Right cardiac atrium (tissue), 5 donors: ENCODE measurements at regions not wholly inside any gene's neighbourhood (a gene's known extent, or its start where the extent isn't known, plus 50 kb on each side); places are given as distances from the start of the nearest gene placed in this dataset.

Experiments used
- ATAC-seq, 2 donors: fragments of 200-7000 bp; cut with Tn5 transposase; one replicate each; pipeline versions ENCODE4 v1.8.0 to v1.9.1; 2020; ENCODE audit warnings: moderate library complexity in 2 of 2, mild to moderate bottlenecking in 1 of 2
- DNase-seq, 3 donors: peaks; one replicate each; pipeline ENCODE4 v3.0.0-alpha.2; 2020
- H3K27ac ChIP-seq: one replicate; pipeline ENCODE4 v1.5.1; 2013; ENCODE audit warnings: mild to moderate bottlenecking, low read length, control low read depth, moderate library complexity
- H3K27me3 ChIP-seq: one replicate; pipeline ENCODE4 v1.6.1; 2013; ENCODE audit not compliant: control insufficient read depth, insufficient read depth
- H3K4me1 ChIP-seq: one replicate; pipeline ENCODE4 v1.6.1; 2013; ENCODE audit warnings: low read length; ENCODE audit not compliant: control insufficient read depth, insufficient read depth
- H3K4me3 ChIP-seq: one replicate; pipeline ENCODE4 v1.5.1; 2013; ENCODE audit warnings: low read length, control low read depth
- H3K9me3 ChIP-seq: one replicate; pipeline ENCODE4 v1.6.1; 2013; ENCODE audit warnings: low read length; ENCODE audit not compliant: control insufficient read depth
- WGBS: extraction: QIAGEN DNeasy Blood & Tissue Kit; methylation state at CpG from one replicate; pipeline ENCODE4 v1.1.7; 2013; 5-methylcytosine and 5-hydroxymethylcytosine counted together
- intact Hi-C, 4 donors: fragments of 100-400 bp; cut with DNase I; formaldehyde crosslinking; loops; one replicate each; pipeline versions ENCODE4 v1.11.0 to v1.14.0; 2022 to 2023
- donor health status: healthy with polysubstance abuse.
- donor health status: DM: no; HTN: yes; CAD: no.
- donor health status: DM: no; HTN: no; CAD: no.
- donor health status: DM: no; HTN: yes; CAD: no; lungs with severe emphysema.
- donor health status: DM: yes; HTN: yes; CAD: no.

GRCh38 chrX:39891781-39892180 lies 206.0 kb downstream of the BCOR start:
- intact Hi-C loops, result no loop called here
- Histone ChIP-seq H3K4me3 (no peak overlapping the region), H3K27ac (no peak overlapping the region), H3K4me1 (peaks cover 8% of the 10 kb centered on the region), H3K9me3 (no peaks in the 10 kb centered on the region), H3K27me3 (no peaks in the 10 kb centered on the region)
- WGBS, result 79% methylated on average over 3 of the region's 3 CpGs
- ATAC-seq (no peak), DNase-seq (no peak)

DNA sequence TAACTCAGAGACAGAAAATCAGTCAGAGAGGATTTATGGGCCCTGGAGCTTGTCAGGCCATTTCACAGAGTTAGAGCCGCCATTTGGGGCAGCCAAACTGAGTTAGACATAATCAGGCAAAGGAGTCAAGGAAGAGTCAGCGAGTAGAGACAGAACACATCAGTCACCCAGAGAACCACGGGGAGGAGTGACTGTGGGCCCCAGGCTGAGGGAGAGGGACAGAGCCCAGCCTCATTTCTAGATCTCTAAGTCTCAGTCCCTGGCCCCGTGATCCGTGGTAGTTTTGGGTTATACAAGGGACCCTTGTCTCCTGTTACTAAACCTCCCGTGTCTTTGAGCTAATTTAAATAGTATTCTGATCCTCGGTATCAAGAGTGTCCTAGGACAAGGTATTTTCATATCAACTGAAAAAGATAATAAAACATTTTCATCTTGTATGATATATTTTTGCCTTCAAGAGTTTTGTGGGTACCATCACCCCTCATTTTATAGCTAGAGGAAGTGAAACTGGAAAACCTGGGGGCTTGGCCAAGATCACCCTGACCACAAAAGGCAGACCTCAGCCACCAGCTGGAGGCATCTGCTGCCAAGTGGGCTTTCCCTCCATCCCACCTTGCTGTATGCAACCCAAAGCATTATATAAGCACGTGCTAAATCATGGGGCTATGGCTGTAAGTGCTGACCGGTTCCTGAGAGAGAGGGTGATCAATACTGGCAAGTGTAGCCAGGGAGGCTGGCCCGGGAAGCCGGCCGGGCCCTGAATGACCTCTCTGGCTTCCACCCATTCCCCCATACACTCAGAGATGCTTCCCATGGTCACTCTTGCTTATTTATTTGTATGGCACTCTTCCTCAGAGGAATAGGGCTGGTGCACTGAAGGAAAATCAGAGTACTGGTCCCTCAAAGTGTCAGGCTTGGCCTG lies 204.1 kb downstream of the BCOR start:
- Histone ChIP-seq H3K27me3 (no peaks in the 10 kb centered on the region), H3K4me3 (no peak overlapping the region), H3K27ac (no peak overlapping the region), H3K4me1 (peaks cover 8% of the 10 kb centered on the region), H3K9me3 (no peaks in the 10 kb centered on the region)
- ATAC-seq (no peak), DNase-seq (no peak)
- WGBS, result 73% methylated on average over 12 of the region's 12 CpGs
- intact Hi-C loops, result no loop called here

DNA sequence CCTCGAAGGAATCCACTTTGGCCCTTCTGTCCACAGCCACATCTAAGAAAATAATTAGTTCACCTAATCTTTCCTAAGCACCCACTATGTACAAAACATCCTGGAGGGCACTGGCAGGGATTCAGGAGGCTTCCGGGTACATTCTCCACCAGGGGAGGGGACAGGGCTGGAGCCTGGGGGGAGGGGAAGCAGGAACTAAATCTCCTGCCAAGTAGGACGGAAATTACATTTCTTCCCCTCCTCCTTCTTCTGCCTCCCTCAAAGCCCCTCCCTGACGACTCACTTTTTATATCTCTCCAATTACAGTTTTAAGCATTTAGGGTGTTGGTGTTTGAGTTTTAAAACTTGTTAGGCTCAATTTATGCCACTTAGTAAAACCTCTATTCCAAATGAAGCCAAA lies 203.1 kb downstream of the BCOR start:
- Histone ChIP-seq H3K27me3 (no peaks in the 10 kb centered on the region), H3K27ac (no peak overlapping the region), H3K4me1 (peaks cover 8% of the 10 kb centered on the region), H3K4me3 (no peak overlapping the region), H3K9me3 (no peaks in the 10 kb centered on the region)
- WGBS, result 35% methylated on average over 4 of the region's 4 CpGs
- peak in 1 of 2 donors; percentile 21 for ATAC-seq
- peak in 2 of 3 donors; percentile 37 to 62 for DNase-seq
- intact Hi-C loops, result no loop called here

- Histone ChIP-seq H3K27me3 (no peaks in the 10 kb centered on the region), H3K27ac (peak overlapping the region; percentile 60), H3K9me3 (no peaks in the 10 kb centered on the region), H3K4me1 (peaks cover 8% of the 10 kb centered on the region), H3K4me3 (no peak overlapping the region)
- no peak for ATAC-seq
- no peak for DNase-seq
- intact Hi-C loops, result no loop called here
- WGBS, result 64% methylated on average over 18 of the region's 18 CpGs
Observed at GRCh38 chrX:39895218-39896110, 202.3 kb downstream of the BCOR start.

DNA sequence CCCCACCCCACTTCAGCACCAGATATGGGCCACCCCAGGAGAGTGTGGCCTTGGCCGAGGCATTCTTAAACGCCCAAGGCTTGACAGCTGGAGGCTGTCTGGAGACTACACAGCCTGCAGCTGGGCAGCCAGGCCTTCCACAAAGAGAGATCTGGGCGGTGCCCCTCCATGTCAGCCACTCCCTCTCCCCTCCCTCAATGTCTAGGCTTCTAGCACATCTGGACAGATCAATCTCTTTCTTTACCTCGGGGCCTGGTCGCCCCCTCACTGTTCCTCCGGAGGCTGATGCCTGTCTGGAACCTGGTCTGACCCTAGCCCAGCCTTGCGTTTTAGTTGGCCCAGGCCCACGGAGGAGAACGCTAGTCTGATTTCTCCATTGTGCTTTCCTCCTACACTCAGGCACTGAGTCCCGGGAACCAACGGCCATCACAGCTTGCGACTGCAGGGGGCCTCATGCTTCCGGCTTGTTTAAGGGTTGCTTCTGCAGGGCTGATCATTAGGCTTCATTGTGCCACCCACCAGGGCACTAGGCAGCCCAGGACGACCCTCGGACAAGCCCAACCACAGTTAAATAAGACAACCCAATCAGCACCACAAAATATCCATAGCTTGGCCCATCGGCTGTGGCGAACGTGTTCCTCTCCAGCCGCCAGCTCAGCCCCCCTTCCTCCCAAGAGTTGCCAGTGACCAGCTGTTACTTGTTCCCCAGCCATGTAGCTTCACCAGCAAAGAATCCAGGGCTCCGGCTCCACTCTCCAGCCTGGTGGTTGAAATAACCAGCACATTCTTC lies 200.6 kb downstream of the BCOR start:
- H3K27me3 ChIP-seq, result no peaks in the 10 kb centered on the region
- H3K9me3 ChIP-seq, result no peaks in the 10 kb centered on the region
- ATAC-seq (peak; percentile 76 to 86), DNase-seq (peak; percentile 51 to 78 (median 74))
- peak overlapping the region; percentile 74 for H3K27ac ChIP-seq
- 35% methylated on average over 20 of the region's 20 CpGs for WGBS
- peaks cover 8% of the 10 kb centered on the region for H3K4me1 ChIP-seq
- H3K4me3 ChIP-seq, result no peak overlapping the region
- intact Hi-C loops, result no loop called here

GRCh38 chrX:39897741-39898097 lies 200.0 kb downstream of the BCOR start:
- Histone ChIP-seq H3K27ac (peak overlapping the region; percentile 28), H3K9me3 (no peaks in the 10 kb centered on the region), H3K4me3 (no peak overlapping the region), H3K4me1 (peaks cover 8% of the 10 kb centered on the region), H3K27me3 (no peaks in the 10 kb centered on the region)
- DNase-seq, result no peak
- WGBS, result 37% methylated on average over 6 of the region's 6 CpGs
- ATAC-seq, result no peak
- intact Hi-C loops, result no loop called here

DNA sequence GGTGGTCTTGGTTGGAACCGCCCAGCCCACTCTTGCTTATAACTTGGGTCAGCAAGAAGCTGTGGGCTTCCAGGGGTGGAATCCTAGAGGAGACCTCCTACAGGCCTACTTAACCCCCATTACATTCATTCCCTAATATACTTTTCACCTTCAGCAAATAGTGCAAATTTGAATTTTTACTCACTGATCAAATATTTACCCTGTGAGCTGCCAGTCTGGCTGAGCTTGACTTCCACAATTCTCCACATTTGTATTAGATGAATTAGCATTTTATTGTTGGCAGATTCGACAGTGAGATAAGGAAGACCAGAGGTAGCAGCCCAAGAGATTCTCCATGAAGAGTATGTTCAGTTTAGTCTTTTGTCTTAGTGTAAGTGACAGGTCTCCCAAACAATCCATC lies 199.6 kb downstream of the BCOR start:
- Histone ChIP-seq H3K4me3 (no peak overlapping the region), H3K27me3 (no peaks in the 10 kb centered on the region), H3K27ac (peak overlapping the region; percentile 28), H3K4me1 (peaks cover 8% of the 10 kb centered on the region), H3K9me3 (no peaks in the 10 kb centered on the region)
- DNase-seq, result no peak
- 90% methylated on average over 2 of the region's 2 CpGs for WGBS
- intact Hi-C loops, result no loop called here
- ATAC-seq, result no peak

DNA sequence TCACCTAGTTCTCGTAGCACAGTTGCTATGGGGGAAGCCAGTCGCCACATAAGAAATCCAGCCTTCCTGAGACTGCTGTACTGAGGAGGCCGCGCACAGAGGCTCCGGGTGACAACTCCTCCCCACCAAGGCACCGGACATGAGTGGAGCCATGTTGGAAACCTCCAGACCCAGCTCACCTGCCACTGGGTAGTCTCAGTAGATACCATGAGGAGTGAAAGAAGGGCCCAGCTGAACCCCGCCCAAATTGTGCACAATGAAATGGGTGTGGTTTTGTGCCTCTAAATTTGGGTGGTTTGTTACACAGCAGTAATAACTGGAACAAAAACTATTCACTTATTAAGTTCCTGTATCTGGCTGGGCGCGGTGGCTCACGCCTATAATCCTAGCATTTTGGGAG lies 198.7 kb downstream of the BCOR start:
- ATAC-seq (no peak), DNase-seq (no peak)
- Histone ChIP-seq H3K4me3 (no peak overlapping the region), H3K9me3 (no peaks in the 10 kb centered on the region), H3K4me1 (peaks cover 8% of the 10 kb centered on the region), H3K27me3 (no peaks in the 10 kb centered on the region), H3K27ac (no peak overlapping the region)
- intact Hi-C loops, result no loop called here
- WGBS, result 95% methylated on average over 10 of the region's 10 CpGs

GRCh38 chrX:39899856-39900776 lies 197.6 kb downstream of the BCOR start:
- no peaks in the 10 kb centered on the region for H3K9me3 ChIP-seq
- peaks cover 4% of the 10 kb centered on the region for H3K4me1 ChIP-seq
- no peak overlapping the region for H3K27ac ChIP-seq
- DNase-seq (no peak), ATAC-seq (no peak)
- H3K4me3 ChIP-seq, result no peak overlapping the region
- 71% methylated on average over 23 of the region's 23 CpGs for WGBS
- no peaks in the 10 kb centered on the region for H3K27me3 ChIP-seq
- intact Hi-C loops, result no loop called here

- intact Hi-C loops, result no loop called here
- Histone ChIP-seq H3K9me3 (no peaks in the 10 kb centered on the region), H3K27ac (no peak overlapping the region), H3K27me3 (no peaks in the 10 kb centered on the region), H3K4me3 (no peak overlapping the region), H3K4me1 (no peaks in the 10 kb centered on the region)
- DNase-seq (no peak), ATAC-seq (no peak)
- WGBS, result 62% methylated on average over 11 of the region's 11 CpGs
Observed at GRCh38 chrX:39900777-39901170, 197.0 kb downstream of the BCOR start.
